ENCODE measurements at regions not wholly inside any gene's neighbourhood (a gene's known extent, or its start where the extent isn't known, plus 50 kb on each side); places are given as distances from the start of the nearest gene placed in this dataset.

DNA sequence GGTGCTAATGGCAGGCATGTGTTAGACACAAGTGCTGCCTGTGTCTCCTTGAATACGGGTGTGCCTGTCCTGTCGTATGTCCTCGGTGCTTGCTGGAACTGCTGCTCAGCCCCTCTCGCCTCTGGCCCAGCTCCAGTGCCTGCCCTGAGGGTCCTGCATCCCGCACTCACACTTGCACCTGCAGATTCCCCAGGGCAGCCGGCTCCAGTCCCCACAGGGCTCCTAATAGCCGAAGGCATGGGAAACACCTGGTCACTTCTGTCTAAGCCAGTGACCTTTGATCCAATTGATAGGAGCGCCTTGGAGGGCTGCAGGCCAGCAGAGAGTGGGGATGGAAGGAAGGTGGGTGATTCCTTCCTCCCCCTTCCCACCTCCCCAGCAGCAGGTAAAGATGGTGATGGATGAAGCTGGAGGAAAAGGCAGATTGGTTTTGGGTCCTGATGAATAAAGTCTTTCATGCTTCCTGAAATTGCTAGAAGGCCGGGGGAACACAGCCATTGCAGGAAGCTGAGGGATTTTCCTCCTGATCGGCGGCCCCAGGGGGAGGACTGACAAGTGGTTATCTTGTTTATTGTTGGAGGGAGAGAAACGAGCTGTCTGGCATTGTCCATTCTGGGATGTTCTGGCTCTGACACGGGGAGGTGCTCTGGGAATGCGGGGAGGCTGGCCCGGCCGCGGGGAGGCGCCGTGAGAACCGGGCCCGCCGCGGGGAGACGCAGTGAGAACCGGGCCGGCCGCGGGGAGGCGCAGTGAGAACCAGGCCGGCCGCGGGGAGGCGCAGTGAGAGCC is 110.9 kb upstream of the B3GAT1 start:
- H3K9me2 ChIP-seq (replicated peaks; ENCODE audit: low read depth, low read length) = no peaks in the 10 kb centered on the region
- no peaks in the 10 kb centered on the region for H3K4me1 ChIP-seq (ENCODE audit: insufficient read depth, low read length, poor library complexity, severe bottlenecking)
- H3K4me2 ChIP-seq (ENCODE audit: low read depth, low read length, poor library complexity, severe bottlenecking) = no peak overlapping the region
- H4K20me1 ChIP-seq (ENCODE audit: insufficient read depth, low read length, poor library complexity, severe bottlenecking) = no peaks in the 10 kb centered on the region
- peaks cover 9% of the 10 kb centered on the region; the same call in 1 of the 2 replicates for H3K9me3 ChIP-seq (ENCODE audit: insufficient read depth, low read depth, low read length)
- H3F3A ChIP-seq (ENCODE audit: low read depth) = no peaks in the 10 kb centered on the region
- H2AFZ ChIP-seq (ENCODE audit: low read length) = no peak overlapping the region
- no peaks in the 10 kb centered on the region for H3K36me3 ChIP-seq (ENCODE audit: insufficient read depth, low read length)
- H3K27me3 ChIP-seq (ENCODE audit: insufficient read depth, low read length, poor library complexity, severe bottlenecking) = no peaks in the 10 kb centered on the region
- no peaks in the 10 kb centered on the region for H3K79me2 ChIP-seq (ENCODE audit: insufficient read depth, low read length)
- no peak overlapping the region for H3K4me3 ChIP-seq (ENCODE audit: low read length, poor library complexity, severe bottlenecking)
- no peak for TF ChIP-seq EZH2phosphoT487 (IDR thresholded peaks at IDR 0.05; ENCODE audit: borderline replicate concordance)
- TF ChIP-seq CTCF (conservative IDR thresholded peaks at IDR 0.05; ENCODE audit: low read length) = no peak
- H3K9ac ChIP-seq (ENCODE audit: low read depth, low read length, poor library complexity, severe bottlenecking) = no peak overlapping the region

GRCh38 chr11:134521452-134522289 is 109.6 kb upstream of the B3GAT1 start:
- no peak overlapping the region for H3K4me2 ChIP-seq (ENCODE audit: low read depth, low read length, poor library complexity, severe bottlenecking)
- TF ChIP-seq EZH2phosphoT487 (IDR thresholded peaks at IDR 0.05; ENCODE audit: borderline replicate concordance) (no peak), CTCF (conservative IDR thresholded peaks at IDR 0.05; ENCODE audit: low read length) (no peak)

GRCh38 chr11:134521001-134521400 is 109.0 kb upstream of the B3GAT1 start:
- Histone ChIP-seq H3K79me2 (ENCODE audit: insufficient read depth, low read length) (no peaks in the 10 kb centered on the region), H3K36me3 (ENCODE audit: insufficient read depth, low read length) (no peaks in the 10 kb centered on the region), H3K9me2 (replicated peaks; ENCODE audit: low read depth, low read length) (no peaks in the 10 kb centered on the region), H3F3A (ENCODE audit: low read depth) (no peaks in the 10 kb centered on the region), H3K4me3 (ENCODE audit: low read length, poor library complexity, severe bottlenecking) (no peak overlapping the region), H3K9me3 (ENCODE audit: insufficient read depth, low read depth, low read length) (peaks cover 8% of the 10 kb centered on the region; the same call in 1 of the 2 replicates), H3K4me1 (ENCODE audit: insufficient read depth, low read length, poor library complexity, severe bottlenecking) (no peaks in the 10 kb centered on the region), H3K4me2 (ENCODE audit: low read depth, low read length, poor library complexity, severe bottlenecking) (no peak overlapping the region), H2AFZ (ENCODE audit: low read length) (no peak overlapping the region), H3K27me3 (ENCODE audit: insufficient read depth, low read length, poor library complexity, severe bottlenecking) (no peaks in the 10 kb centered on the region), H4K20me1 (ENCODE audit: insufficient read depth, low read length, poor library complexity, severe bottlenecking) (no peaks in the 10 kb centered on the region), H3K9ac (ENCODE audit: low read depth, low read length, poor library complexity, severe bottlenecking) (no peak overlapping the region)
- TF ChIP-seq EZH2phosphoT487 (IDR thresholded peaks at IDR 0.05; ENCODE audit: borderline replicate concordance) (no peak), CTCF (conservative IDR thresholded peaks at IDR 0.05; ENCODE audit: low read length) (no peak)

More at GRCh38 chr11:134521452-134522289, 109.6 kb upstream of the B3GAT1 start:
- Histone ChIP-seq H3K36me3 (ENCODE audit: insufficient read depth, low read length) (no peaks in the 10 kb centered on the region), H3K9me3 (ENCODE audit: insufficient read depth, low read depth, low read length) (peaks cover 8% of the 10 kb centered on the region; the same call in 1 of the 2 replicates), H3K4me1 (ENCODE audit: insufficient read depth, low read length, poor library complexity, severe bottlenecking) (no peaks in the 10 kb centered on the region), H4K20me1 (ENCODE audit: insufficient read depth, low read length, poor library complexity, severe bottlenecking) (no peaks in the 10 kb centered on the region), H2AFZ (ENCODE audit: low read length) (no peak overlapping the region), H3F3A (ENCODE audit: low read depth) (no peaks in the 10 kb centered on the region), H3K9me2 (replicated peaks; ENCODE audit: low read depth, low read length) (no peaks in the 10 kb centered on the region), H3K9ac (ENCODE audit: low read depth, low read length, poor library complexity, severe bottlenecking) (no peak overlapping the region), H3K4me3 (ENCODE audit: low read length, poor library complexity, severe bottlenecking) (no peak overlapping the region), H3K27me3 (ENCODE audit: insufficient read depth, low read length, poor library complexity, severe bottlenecking) (no peaks in the 10 kb centered on the region), H3K79me2 (ENCODE audit: insufficient read depth, low read length) (no peaks in the 10 kb centered on the region)

Data from Loucy (cell line).